DND-41 (cell line): ENCODE measurements at regions not wholly inside any gene's neighbourhood (a gene's known extent, or its start where the extent isn't known, plus 50 kb on each side); places are given as distances from the start of the nearest gene placed in this dataset.

ENCODE experiments used
- EZH2 ChIP-seq: IDR thresholded peaks from 3 replicates; pipeline ENCODE4 v1.6.1; 2012; ENCODE audit warnings: borderline replicate concordance, low read depth, mild to moderate bottlenecking, moderate library complexity, low read length, inconsistent platforms; ENCODE audit not compliant: severe bottlenecking
- TF ChIP-seq, protein P1 (sequence below): IDR thresholded peaks from 2 replicates; pipeline ENCODE4 v1.5.1; 2012; ENCODE audit warnings: borderline replicate concordance, low read length, moderate library complexity, mild to moderate bottlenecking; ENCODE audit not compliant: poor library complexity, severe bottlenecking; ENCODE audit errors: extremely low read depth

DNA sequence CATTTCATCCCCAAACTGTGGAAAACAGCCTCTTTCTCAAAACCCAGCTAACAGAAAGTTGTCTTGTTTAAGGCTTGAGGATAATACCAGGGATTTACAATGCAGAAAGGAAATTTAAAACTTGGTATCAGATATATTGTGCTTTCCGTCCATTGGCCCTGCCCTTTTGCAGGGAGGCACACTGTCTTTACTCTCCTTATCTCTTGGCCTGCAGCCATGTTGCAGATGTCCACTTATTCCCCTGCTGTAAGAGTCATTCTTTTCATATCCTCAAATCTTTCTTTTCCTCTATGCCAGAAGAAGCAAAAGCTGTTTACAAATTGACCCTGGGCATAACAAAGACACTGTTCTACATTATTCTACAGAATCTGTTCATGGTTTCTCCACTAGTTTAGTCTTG, 75.6 kb upstream of the DYNLT3 start:
- TF ChIP-seq, protein P1, sequence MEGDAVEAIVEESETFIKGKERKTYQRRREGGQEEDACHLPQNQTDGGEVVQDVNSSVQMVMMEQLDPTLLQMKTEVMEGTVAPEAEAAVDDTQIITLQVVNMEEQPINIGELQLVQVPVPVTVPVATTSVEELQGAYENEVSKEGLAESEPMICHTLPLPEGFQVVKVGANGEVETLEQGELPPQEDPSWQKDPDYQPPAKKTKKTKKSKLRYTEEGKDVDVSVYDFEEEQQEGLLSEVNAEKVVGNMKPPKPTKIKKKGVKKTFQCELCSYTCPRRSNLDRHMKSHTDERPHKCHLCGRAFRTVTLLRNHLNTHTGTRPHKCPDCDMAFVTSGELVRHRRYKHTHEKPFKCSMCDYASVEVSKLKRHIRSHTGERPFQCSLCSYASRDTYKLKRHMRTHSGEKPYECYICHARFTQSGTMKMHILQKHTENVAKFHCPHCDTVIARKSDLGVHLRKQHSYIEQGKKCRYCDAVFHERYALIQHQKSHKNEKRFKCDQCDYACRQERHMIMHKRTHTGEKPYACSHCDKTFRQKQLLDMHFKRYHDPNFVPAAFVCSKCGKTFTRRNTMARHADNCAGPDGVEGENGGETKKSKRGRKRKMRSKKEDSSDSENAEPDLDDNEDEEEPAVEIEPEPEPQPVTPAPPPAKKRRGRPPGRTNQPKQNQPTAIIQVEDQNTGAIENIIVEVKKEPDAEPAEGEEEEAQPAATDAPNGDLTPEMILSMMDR = no peak
- TF ChIP-seq EZH2 = no peak
